HG02884 (cell line): ENCODE measurements at regions not wholly inside any gene's neighbourhood (a gene's known extent, or its start where the extent isn't known, plus 50 kb on each side); places are given as distances from the start of the nearest gene placed in this dataset.

Experiments
- ATAC-seq: cut with Tn5 transposase; IDR thresholded peaks from one replicate; pipeline ENCODE4 v1.9.1; 2021; ENCODE audit warnings: mild to moderate bottlenecking, moderate library complexity; ENCODE audit not compliant: unreplicated experiment

DNA sequence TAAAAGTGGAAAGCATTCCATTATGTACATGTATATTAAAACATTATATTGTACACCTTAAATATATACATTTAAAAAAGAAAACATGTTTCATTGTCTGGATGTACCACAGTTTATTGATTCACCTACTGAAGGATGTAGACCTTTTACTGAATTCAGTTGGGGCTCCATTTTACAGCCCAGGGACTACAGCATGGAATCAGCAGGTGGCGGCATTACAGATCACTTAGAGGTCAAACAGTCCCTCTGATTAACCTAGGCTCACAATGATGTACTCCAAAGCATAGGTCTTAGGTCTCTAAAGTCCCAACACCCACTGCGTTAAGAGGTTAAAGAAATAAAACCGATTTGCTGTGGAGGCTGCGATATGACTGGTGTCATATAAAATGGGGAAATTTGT, 490.9 kb downstream of the SHISA9 start:
- no peak for ATAC-seq

- no peak for ATAC-seq
Observed at GRCh38 chr16:13393816-13394215, 492.4 kb downstream of the SHISA9 start.

- no peak for ATAC-seq
Observed at GRCh38 chr16:13394488-13394887, 493.1 kb downstream of the SHISA9 start.

GRCh38 chr16:13397126-13397525, 495.7 kb downstream of the SHISA9 start:
- no peak for ATAC-seq

GRCh38 chr16:13401641-13402040, 500.2 kb downstream of the SHISA9 start:
- ATAC-seq: no peak

GRCh38 chr16:13402601-13403000, 501.2 kb downstream of the SHISA9 start:
- no peak for ATAC-seq

DNA sequence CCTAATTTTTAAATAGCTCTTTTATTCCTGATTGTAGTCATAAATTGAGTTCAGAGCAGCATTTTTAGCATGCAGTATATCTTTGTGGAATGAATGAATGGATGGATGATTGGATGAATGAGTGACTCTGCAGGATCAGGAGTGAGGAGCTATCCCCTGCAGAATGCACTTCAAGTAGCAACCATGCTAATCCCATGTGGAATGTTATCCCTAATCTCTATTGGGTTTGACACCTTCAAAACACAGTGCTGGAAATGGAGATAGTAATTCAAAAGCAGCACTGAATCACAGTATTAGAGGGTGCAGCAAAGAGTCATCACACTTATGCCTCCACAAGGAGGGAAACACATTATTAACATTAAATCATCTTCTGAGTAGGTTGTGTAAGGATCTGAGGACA, 501.9 kb downstream of the SHISA9 start:
- no peak for ATAC-seq

- ATAC-seq: no peak
Observed at GRCh38 chr16:13414154-13414553, 505.8 kb upstream of the ERCC4 start.

DNA sequence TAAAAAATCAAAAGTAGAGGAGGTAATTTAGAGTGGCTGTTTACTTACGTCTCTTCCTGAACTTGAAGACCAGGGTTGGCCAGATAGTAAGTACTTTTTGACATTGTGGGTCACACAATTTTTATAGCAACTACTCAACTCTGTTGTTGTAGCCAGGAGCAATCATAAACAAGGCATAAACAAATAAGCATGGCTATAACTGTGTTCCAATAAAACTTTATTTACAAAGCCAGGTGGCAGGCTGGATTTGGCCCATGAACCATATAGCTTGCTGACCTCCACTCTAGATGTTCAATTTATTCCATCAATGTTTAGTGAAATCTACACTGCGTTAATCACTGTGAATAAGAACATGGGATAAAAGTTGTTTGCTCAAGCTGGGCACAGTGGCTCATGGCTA, 500.4 kb upstream of the ERCC4 start:
- no peak for ATAC-seq

DNA sequence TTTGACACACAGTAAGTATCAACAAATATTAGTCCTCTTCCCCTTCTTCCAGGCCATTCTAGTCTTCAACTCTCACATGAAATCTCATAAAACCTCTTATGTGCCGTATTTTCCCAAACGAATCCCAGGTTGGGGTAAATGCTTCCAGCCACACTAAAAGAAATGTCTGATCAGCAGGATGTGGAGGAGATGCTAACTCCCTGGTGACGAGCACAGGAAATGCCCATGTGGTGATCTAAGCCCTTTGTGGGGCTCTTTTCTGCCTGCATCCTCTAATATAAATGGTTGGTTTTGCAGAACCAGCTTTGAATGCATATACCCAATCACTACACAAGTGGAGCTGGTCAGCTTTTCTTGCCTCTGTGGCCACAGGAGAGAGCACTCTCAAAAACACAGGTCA, 498.2 kb upstream of the ERCC4 start:
- ATAC-seq: no peak

DNA sequence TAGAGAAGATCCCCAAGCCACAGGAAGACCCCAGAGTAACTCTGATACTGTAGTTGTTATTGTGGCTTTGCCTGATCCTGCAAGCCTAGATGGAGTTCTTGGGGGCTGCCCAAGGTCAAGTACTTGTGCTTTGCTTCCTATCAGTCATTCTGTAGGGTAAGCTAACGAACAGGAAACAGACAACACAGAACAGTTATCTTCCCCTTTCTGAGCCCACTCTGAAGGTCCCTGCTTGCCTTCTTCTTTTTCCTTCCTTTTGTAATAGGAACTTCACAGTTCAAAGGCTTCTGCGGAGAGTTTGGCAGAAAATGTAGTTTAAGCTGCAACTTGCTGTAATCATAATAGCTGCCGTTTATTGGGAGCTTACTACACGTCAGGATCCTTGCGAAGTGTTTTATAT, 494.1 kb upstream of the ERCC4 start:
- ATAC-seq: no peak

DNA sequence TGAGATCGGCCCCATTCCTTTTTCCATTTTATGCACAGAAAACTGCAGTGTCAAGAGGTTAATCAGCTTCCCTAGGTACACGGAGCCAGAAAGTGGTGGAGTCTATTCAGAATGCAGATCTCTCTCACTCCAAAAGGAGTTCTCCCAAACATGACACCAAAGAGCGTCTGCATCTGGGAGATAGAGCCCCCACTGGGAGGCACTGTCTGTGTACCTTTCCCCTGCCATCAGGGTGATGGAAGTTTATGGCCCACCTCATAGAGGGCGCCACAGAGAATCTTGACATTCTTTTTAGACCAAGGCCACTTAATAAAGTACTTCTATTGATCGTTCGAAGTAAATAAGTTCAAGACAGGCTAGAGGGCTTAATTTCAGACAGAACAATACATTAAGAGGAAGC, 493.7 kb upstream of the ERCC4 start:
- no peak for ATAC-seq

- no peak for ATAC-seq
Observed at GRCh38 chr16:13426736-13427135, 493.2 kb upstream of the ERCC4 start.

- ATAC-seq: no peak
Observed at GRCh38 chr16:13427943-13428342, 492.0 kb upstream of the ERCC4 start.

DNA sequence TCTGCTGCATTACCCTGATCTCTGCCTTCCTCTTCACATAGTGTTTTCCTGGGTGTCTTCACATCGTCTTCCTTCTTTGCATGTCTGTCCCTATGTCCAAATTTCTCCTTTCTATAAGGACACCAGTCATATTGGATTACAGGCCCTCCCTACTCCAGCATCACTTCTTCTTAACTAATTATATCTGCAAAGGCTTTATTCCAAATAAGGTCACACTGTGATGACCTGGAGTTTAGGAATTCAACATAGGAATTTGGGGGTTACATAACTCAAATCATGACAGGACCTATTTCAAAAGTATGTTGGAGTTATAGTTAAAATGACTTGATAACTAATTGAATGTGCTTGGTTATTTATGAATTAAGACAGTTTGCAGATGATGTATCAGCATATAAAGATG, 490.5 kb upstream of the ERCC4 start:
- ATAC-seq: no peak

GRCh38 chr16:13435415-13435814, 484.5 kb upstream of the ERCC4 start:
- no peak for ATAC-seq

DNA sequence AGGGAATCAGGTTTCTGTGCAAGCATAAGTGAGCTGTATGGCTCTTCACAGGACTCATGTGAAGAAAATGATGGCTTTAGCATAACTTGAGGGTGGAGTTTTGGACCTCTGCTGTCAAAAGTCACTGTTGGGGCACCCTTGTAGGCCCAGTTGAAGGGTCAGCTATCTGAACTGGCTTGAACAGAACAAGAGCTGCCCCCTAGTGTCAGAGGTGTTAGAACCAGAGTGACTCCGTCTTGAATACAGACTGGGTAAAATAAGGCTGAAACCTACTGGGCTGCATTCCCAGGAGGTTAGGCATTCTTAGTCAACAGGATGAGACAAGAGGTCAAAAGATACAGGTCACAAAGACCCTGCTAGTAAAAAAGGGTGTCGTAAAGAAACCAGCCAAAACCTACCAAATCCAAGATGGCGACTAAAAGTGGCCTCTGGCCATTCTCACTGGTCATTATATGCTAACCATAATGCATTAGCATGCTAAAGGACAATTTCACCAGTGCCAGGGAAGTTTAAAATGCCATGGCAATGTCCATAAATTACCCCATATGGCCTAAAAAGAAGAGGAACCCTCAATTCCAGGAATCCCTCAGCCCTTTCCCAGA, 484.0 kb upstream of the ERCC4 start:
- no peak for ATAC-seq

DNA sequence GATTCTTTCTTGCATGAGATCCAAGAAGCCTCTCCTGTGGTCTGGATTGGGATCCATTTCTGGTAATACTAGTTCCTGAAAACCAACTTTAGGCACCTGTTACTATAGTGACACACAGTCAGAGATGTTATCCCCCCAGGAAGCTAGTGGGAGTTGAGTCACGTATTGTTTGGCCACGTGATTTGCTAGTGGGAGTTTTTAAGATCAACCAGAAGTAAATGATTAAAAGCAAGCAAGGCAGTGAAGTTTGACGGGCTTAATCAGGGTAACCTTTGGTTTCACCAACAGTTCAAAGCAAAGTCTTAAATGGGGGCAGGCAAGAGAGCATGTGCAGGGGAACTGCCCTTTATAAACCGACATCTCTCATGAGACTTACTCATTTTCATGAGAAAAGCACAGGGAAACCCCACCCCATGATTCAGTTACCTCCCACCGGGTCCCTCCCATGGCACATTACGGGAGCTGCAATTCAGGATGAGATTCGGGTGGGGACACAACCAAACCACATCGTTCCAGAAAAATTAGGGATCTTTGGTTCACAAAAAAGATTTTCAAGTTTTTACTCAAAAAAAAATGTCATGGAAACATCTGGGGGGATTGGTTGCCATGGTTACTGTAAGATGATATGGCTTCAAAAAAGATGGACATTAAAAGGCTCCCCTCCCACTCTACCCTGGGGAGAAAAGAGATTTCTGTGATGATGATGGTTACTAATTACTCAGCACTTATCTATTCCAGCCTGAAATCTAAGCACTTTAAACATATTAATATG, 483.1 kb upstream of the ERCC4 start:
- peak; percentile 64 for ATAC-seq

DNA sequence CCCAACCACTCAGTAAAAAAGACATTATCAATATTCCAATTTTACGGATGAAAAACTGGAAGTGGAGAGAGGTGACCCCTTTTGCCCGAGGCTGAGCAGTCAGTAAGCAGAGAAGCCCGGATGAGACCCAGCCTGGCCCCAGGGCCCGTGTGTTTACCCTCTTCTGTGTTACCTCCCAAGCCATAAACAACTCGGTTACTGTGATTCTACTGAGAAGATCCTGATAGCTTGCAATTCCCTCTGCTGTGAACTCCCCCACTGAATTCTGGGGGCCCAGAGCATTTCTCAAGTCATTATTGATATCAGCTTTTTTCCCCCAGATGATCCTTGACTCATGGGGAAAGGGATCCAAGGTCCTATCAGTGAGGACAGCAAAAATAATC, 482.6 kb upstream of the ERCC4 start:
- no peak for ATAC-seq

DNA sequence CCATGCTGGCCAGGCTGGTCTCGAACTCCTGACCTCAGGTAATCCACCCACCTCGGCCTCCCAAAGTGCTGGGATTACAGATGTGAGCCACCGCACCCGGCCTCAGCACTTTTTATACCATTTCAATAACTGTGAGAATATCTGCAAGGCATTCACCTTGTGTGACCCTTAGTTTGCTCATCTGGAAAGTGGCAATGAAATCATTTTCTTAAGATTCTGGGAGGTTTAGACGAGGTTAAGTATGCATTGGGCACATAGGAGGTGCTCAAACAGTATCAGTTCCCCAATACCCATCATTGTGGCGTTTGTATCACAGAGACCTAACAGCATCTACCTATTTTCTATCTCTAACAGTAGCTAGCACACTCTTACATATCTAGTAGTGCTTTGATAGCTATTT, 481.9 kb upstream of the ERCC4 start:
- no peak for ATAC-seq

DNA sequence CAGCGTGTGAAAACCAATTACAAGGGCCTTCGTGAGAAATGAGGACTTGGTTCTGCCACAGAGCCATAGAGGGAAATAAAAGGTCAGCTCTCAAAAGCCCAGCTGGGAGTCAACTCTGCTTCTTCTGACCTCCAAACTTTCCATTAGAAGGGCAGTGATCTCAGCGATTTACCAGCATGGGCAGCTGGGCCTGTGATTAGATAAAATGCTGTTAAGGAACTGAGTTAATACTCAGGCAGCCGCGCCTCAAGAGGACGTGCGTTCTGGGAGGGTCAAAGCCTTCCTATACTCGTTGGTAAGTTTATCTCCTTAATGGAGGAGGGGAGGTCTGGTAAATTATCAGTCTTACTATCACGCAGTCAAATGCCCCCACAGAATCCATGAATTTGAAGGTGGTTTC, 480.2 kb upstream of the ERCC4 start:
- ATAC-seq: no peak

DNA sequence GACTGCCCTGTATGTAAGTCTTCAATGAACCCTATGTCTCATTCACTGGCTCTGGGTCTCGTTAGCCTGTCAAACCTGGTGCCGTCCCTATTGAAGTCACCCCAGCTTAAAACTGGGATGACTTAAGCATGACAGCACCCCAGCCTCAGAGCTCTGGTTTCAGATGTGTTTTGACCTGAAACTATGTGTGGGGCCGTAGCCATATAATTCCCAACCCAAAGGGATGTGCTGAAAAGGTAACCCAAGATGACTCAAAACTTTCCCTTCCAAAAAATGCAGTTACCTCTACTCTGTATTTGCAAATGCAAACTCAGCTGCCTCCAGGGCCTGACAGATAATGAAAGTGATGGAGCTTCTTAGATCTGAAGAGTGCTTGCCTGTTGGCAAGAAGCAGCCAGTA, 478.3 kb upstream of the ERCC4 start:
- no peak for ATAC-seq

GRCh38 chr16:13448346-13448745, 471.6 kb upstream of the ERCC4 start:
- no peak for ATAC-seq
